Germinal center (tissue), 1 donor: ENCODE measurements at regions not wholly inside any gene's neighbourhood (a gene's known extent, or its start where the extent isn't known, plus 50 kb on each side); places are given as distances from the start of the nearest gene placed in this dataset.

ENCODE experiments used
- DNase-seq: peaks from one replicate; pipeline ENCODE4 v3.0.0; 2012; ENCODE audit warnings: mixed read lengths, low spot score

GRCh38 chr20:21956591-21956990, 251.1 kb downstream of the PAX1 start:
- DNase-seq: no peak

- DNase-seq: no peak
Observed at GRCh38 chr20:21947406-21947805, 241.9 kb downstream of the PAX1 start.

- no peak for DNase-seq
Observed at GRCh38 chr20:21944227-21944626, 238.8 kb downstream of the PAX1 start.

- no peak for DNase-seq
Observed at GRCh38 chr20:21941941-21942805, 236.7 kb downstream of the PAX1 start.

- no peak for DNase-seq
Observed at GRCh38 chr20:21936720-21937380, 231.4 kb downstream of the PAX1 start.

GRCh38 chr20:21936261-21936660, 230.8 kb downstream of the PAX1 start:
- DNase-seq: no peak

GRCh38 chr20:21933526-21933925, 228.1 kb downstream of the PAX1 start:
- DNase-seq: no peak

- no peak for DNase-seq
Observed at GRCh38 chr20:21921251-21921650, 215.8 kb downstream of the PAX1 start.

- DNase-seq: no peak
Observed at GRCh38 chr20:21920211-21920610, 214.7 kb downstream of the PAX1 start.

- DNase-seq: no peak
Observed at GRCh38 chr20:21918398-21918797, 212.9 kb downstream of the PAX1 start.

GRCh38 chr20:21902391-21902790, 196.9 kb downstream of the PAX1 start:
- DNase-seq: no peak

- DNase-seq: no peak
Observed at GRCh38 chr20:21901470-21902275, 196.2 kb downstream of the PAX1 start.

- no peak for DNase-seq
Observed at GRCh38 chr20:21900431-21900830, 195.0 kb downstream of the PAX1 start.

GRCh38 chr20:21874921-21875320, 169.5 kb downstream of the PAX1 start:
- DNase-seq: no peak

- no peak for DNase-seq
Observed at GRCh38 chr20:21874127-21874526, 168.7 kb downstream of the PAX1 start.

GRCh38 chr20:21873291-21873690, 167.8 kb downstream of the PAX1 start:
- no peak for DNase-seq

GRCh38 chr20:21867811-21868210, 162.3 kb downstream of the PAX1 start:
- no peak for DNase-seq

GRCh38 chr20:21867353-21867752, 161.9 kb downstream of the PAX1 start:
- DNase-seq: no peak

GRCh38 chr20:21862956-21863355, 157.5 kb downstream of the PAX1 start:
- DNase-seq: no peak

- DNase-seq: no peak
Observed at GRCh38 chr20:21862259-21862946, 156.9 kb downstream of the PAX1 start.

- DNase-seq: no peak
Observed at GRCh38 chr20:21840991-21841390, 135.5 kb downstream of the PAX1 start.

- no peak for DNase-seq
Observed at GRCh38 chr20:21839982-21840381, 134.5 kb downstream of the PAX1 start.
